Prostate gland (tissue), 2 donors: ENCODE measurements at regions not wholly inside any gene's neighbourhood (a gene's known extent, or its start where the extent isn't known, plus 50 kb on each side); places are given as distances from the start of the nearest gene placed in this dataset.

Experiments
- CTCF ChIP-seq, 4 experiments: fragments of 200-600 bp in 2 of 4; fragments of 450-650 bp in 2 of 4; sonication (generic) in 2 of 4; IDR thresholded peaks; 1 replicate in 3 of 4; 2 replicates in 1 of 4; pipeline ENCODE4 v1.5.1; 2016 to 2019; ENCODE audit warnings: antibody characterized with exemption in 4 of 4, mild to moderate bottlenecking in 2 of 4, moderate library complexity in 2 of 4
- POLR2AphosphoS5 ChIP-seq: sonication (generic); formaldehyde crosslinking; IDR thresholded peaks from one replicate; pipeline ENCODE4 v1.6.1; 2017; ENCODE audit warnings: antibody characterized with exemption

DNA sequence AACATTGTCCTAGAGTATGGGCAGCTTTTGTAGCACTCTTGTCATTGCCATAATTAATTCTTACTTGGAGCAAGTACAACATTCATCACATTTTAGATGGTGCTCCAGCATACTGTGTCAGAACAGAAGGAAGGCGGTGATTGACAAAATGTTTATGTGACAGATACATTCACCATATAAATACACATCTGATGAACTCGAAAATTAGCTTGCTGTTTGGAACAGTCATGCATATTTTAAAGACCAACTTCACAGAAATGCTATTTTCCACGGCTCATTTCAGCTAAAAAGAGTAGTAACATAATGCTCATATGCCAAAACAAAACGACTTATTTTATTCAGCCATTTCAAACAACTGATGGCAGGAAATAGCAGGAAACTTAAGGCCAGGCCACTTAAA lies 302.7 kb downstream of the MRPL39 start:
- no peak for TF ChIP-seq CTCF (IDR thresholded peaks at IDR 0.05)
- TF ChIP-seq POLR2AphosphoS5 = no peak
